ENCODE measurements at regions not wholly inside any gene's neighbourhood (a gene's known extent, or its start where the extent isn't known, plus 50 kb on each side); places are given as distances from the start of the nearest gene placed in this dataset.

GRCh38 chr5:135138116-135138850 is 104.3 kb upstream of the PITX1 start:
- peak in 1 of 2 donors; percentile 59 for DNase-seq (ENCODE audit: low spot score in 2 of 2)
- TF ChIP-seq POLR2A (IDR thresholded peaks at IDR 0.05) (no peak), CTCF (IDR thresholded peaks at IDR 0.05) (no peak)
- intact Hi-C loops (cut with DNase I; ENCODE audit: low total_unique reads), result no loop called here
- 76 to 83% methylated on average over 4 of the region's 4 CpGs for WGBS, 2 donors
- no peak overlapping the region for H3K4me3 ChIP-seq (ENCODE audit: low read depth, poor library complexity, severe bottlenecking)

GRCh38 chr5:135137146-135137915 is 103.3 kb upstream of the PITX1 start:
- intact Hi-C loops (cut with DNase I; ENCODE audit: low total_unique reads), result no loop called here
- peak in 1 of 2 donors; percentile 54 for DNase-seq (ENCODE audit: low spot score in 2 of 2)
- H3K4me3 ChIP-seq (ENCODE audit: low read depth, poor library complexity, severe bottlenecking), result no peak overlapping the region
- TF ChIP-seq POLR2A (IDR thresholded peaks at IDR 0.05) (no peak), CTCF (IDR thresholded peaks at IDR 0.05) (no peak)
- 81 to 86% methylated on average over 13 of the region's 13 CpGs for WGBS, 2 donors

GRCh38 chr5:135136546-135136945 is 102.5 kb upstream of the PITX1 start:
- intact Hi-C loops (cut with DNase I; ENCODE audit: low total_unique reads), result no loop called here
- H3K4me3 ChIP-seq (ENCODE audit: low read depth, poor library complexity, severe bottlenecking), result no peak overlapping the region
- no peak for DNase-seq (ENCODE audit: low spot score in 2 of 2)
- TF ChIP-seq POLR2A (IDR thresholded peaks at IDR 0.05), result no peak
- TF ChIP-seq CTCF (IDR thresholded peaks at IDR 0.05), result no peak
- WGBS, 2 donors, result 83 to 86% methylated on average over 2 of the region's 2 CpGs

GRCh38 chr5:135135530-135136226 is 101.7 kb upstream of the PITX1 start:
- peak; percentile 76 to 91 for DNase-seq (ENCODE audit: low spot score in 2 of 2)
- intact Hi-C loops (cut with DNase I; ENCODE audit: low total_unique reads), result no loop called here
- WGBS, 2 donors, result 32 to 41% methylated on average over 13 to 14 of the region's 14 CpGs
- no peak for TF ChIP-seq POLR2A (IDR thresholded peaks at IDR 0.05)
- no peak for TF ChIP-seq CTCF (IDR thresholded peaks at IDR 0.05)
- no peak overlapping the region for H3K4me3 ChIP-seq (ENCODE audit: low read depth, poor library complexity, severe bottlenecking)

- intact Hi-C loops (cut with DNase I; ENCODE audit: low total_unique reads), result no loop called here
- TF ChIP-seq POLR2A (IDR thresholded peaks at IDR 0.05), result no peak
- TF ChIP-seq CTCF (IDR thresholded peaks at IDR 0.05), result no peak
- DNase-seq (ENCODE audit: low spot score in 2 of 2), result no peak
- 67 to 68% methylated on average over 5 to 7 of the region's 7 CpGs for WGBS, 2 donors
- H3K4me3 ChIP-seq (ENCODE audit: low read depth, poor library complexity, severe bottlenecking), result no peak overlapping the region
These were observed 100.8 kb upstream of the PITX1 start for GRCh38 chr5:135134691-135135381.

Data from lower leg skin (tissue), 4 donors.